ENCODE measurements at regions not wholly inside any gene's neighbourhood (a gene's known extent, or its start where the extent isn't known, plus 50 kb on each side); places are given as distances from the start of the nearest gene placed in this dataset.

- DNase-seq (ENCODE audit: low spot score), result no peak
Observed at GRCh38 chr2:8481463-8482009, 200.3 kb upstream of the ID2 start.

- no peak for DNase-seq (ENCODE audit: low spot score)
Observed at GRCh38 chr2:8482432-8482831, 199.4 kb upstream of the ID2 start.

DNA sequence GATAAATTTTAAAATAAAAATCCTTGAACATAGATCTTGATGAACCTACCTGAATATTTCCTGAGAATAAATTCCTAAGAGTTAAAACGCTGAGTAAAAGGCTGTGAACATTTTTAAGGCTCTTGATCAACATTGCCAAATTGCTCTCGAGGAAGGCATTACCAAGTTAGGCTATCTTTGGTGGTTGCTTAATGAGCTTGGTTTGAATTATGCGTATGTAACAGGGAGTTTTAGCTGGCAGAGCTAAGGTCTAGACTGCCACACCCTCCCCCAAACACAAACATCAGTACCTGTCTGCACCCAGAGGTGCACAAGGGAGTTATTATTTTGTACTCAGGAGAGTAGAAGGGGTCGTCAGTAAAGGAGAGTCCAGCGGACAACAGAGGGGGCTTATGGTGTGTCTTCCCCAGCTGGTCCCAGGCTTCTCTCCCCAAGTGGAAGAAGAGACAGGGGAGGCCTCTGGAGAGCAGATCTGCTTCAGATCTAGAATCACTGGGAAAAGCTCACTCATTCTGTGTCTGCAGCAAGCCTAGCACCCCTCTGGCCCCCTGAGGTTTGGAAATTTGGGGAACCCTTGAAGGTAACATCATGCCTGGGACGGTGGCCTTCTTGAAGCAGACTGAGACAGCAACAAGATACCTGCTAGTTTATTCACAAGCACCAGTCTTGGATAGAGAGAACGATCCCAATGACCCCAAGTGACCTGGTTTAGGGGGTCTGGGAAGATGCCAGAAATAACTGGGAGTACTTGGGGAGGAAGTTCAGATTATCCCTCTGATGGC lies 197.2 kb upstream of the ID2 start:
- DNase-seq (ENCODE audit: low spot score), result no peak

DNA sequence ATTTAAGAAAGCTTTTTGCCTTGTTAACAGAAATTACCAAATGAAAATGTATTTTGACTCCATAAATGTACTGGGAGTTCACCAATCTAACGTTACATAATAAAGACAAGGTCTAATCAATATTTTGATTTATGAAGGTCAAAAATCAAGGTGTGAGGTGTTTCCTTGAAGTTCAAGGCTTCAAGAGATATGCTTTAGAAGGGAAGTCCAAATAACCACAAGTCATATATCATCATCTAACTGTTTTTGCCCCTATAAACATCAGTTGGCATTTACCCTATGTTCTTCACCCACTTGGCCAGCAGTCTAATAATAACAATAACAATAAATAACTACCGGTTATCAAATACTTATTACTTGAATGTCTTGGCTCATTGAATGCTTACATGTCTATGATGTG lies 196.1 kb upstream of the ID2 start:
- DNase-seq (ENCODE audit: low spot score), result no peak

DNA sequence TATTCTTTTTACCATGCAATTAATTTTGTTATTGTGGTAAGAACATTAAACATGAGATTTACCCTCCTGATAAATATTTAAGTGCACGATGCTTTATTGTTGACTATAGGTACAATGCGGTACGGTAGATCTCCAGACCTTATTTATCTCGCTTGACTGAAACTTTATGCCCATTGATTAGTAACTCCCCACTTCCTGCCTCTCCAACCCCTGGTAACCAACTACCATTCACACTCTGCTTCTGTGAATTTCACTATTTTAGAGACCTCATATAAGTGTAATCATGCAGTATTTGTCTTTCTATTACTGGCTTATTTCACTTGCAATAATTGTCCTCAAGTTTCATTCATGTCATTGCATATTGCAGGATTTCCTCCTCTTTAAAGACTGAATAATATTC lies 195.7 kb upstream of the ID2 start:
- DNase-seq (ENCODE audit: low spot score), result no peak

- no peak for DNase-seq (ENCODE audit: low spot score)
Observed at GRCh38 chr2:8487461-8487932, 194.4 kb upstream of the ID2 start.

- no peak for DNase-seq (ENCODE audit: low spot score)
Observed at GRCh38 chr2:8488001-8488738, 193.7 kb upstream of the ID2 start.

GRCh38 chr2:8489221-8489620 lies 192.6 kb upstream of the ID2 start:
- no peak for DNase-seq (ENCODE audit: low spot score)

- DNase-seq (ENCODE audit: low spot score), result no peak
Observed at GRCh38 chr2:8489751-8490150, 192.1 kb upstream of the ID2 start.

GRCh38 chr2:8490166-8490721 lies 191.6 kb upstream of the ID2 start:
- no peak for DNase-seq (ENCODE audit: low spot score)

GRCh38 chr2:8491296-8492027 lies 190.4 kb upstream of the ID2 start:
- no peak for DNase-seq (ENCODE audit: low spot score)

DNA sequence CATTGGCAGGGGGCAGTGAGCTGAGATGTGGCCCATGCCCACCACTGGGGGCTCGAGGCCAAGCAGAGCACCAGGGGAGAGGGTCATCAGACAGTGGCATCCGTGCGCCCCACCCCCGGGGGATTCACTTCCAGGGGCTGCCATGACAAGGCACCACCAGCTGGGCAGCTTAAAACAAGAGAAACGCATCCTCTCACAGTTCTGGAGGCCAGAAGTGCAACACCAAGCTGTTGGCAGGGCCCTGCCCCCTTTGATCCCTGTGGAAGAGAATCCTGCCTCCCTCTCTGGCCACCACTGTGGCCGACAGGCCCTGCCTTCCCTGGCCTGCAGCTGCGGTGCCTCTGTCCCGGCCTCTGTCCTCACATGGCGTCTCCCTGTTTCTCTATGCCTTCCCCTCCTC lies 187.7 kb upstream of the ID2 start:
- DNase-seq (ENCODE audit: low spot score), result no peak

- no peak for DNase-seq (ENCODE audit: low spot score)
Observed at GRCh38 chr2:8494589-8494988, 187.3 kb upstream of the ID2 start.

GRCh38 chr2:8495189-8495989 lies 186.5 kb upstream of the ID2 start:
- peak; percentile 83 for DNase-seq (ENCODE audit: low spot score)

DNA sequence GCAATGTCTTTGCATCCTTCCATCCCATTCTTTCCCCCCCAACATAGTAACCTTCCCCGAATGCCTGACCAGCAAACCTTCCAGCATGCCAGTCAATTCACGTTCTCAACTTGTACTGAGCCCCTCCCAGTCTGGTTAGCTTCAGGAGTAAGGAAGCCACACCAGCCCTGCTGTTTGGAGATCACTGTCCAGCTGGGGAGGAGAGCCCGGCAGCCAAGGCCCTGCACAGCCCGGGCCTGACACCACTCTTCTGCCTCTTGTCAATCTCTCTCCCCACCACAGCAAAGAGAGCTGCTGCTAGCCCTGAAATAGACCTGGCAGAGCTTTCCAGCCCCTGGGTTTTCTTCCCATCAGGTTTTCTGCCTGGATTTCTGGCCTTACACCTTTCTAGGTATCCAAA lies 185.8 kb upstream of the ID2 start:
- DNase-seq (ENCODE audit: low spot score), result no peak

- DNase-seq (ENCODE audit: low spot score), result no peak
Observed at GRCh38 chr2:8496617-8497016, 185.2 kb upstream of the ID2 start.

DNA sequence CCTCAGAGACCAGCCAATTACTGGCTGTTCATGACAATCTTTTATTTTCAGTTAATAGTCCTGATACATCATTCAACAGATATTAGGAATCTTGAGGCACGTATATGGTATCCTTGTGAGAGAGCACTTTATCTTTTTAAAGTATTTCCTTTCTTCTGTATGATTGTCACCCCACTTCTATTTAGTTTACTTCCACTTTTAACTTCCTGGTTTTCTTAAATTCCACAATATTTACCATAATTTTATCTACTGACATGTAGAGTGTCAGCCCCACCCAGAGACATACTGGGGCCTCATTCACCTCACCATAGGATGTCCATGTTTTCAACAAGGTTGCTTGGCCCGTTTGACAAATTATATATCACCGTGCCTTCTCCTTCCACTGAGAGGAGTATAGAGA lies 182.9 kb upstream of the ID2 start:
- no peak for DNase-seq (ENCODE audit: low spot score)

- no peak for DNase-seq (ENCODE audit: low spot score)
Observed at GRCh38 chr2:8500124-8501054, 181.5 kb upstream of the ID2 start.

GRCh38 chr2:8501061-8501720 lies 180.7 kb upstream of the ID2 start:
- DNase-seq (ENCODE audit: low spot score), result no peak

GRCh38 chr2:8502316-8502715 lies 179.5 kb upstream of the ID2 start:
- no peak for DNase-seq (ENCODE audit: low spot score)

Measured in COLO829 (cell line).